ENCODE measurements at regions not wholly inside any gene's neighbourhood (a gene's known extent, or its start where the extent isn't known, plus 50 kb on each side); places are given as distances from the start of the nearest gene placed in this dataset.

DNA sequence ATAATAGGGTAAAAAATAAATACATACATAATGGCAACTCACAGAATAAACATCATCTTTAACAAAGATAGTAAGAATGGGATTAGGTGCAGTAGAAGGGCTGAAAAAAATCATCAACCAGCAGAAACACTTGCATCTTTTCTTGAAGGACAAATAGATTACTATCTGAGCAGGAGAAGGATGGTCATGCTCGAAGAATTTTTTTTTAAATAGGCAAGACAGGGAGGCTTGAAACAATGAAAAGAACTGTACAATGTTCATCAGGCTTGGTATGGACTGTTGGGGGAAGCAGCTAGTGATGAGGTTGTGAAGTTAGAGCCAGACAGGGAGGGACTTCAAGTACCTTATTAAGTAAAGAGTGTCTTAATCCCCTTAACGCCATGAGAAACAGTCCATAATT is 167.4 kb upstream of the LDB2 start:
- Histone ChIP-seq H3K4me3 (replicated peaks in 1 of 3; ENCODE audit: insufficient read depth in 1 of 3, low read depth in 1 of 3, low read length in 3 of 3) (no peak overlapping the region), H3K4me1 (ENCODE audit: control insufficient read depth, extremely low read depth, insufficient read depth, low read length) (no peaks in the 10 kb centered on the region), H3K9me1 (replicated peaks; ENCODE audit: control insufficient read depth, extremely low read depth, insufficient read depth, low read length) (no peaks in the 10 kb centered on the region), H3K9ac (replicated peaks; ENCODE audit: extremely low read depth, insufficient read depth, low read length) (no peak overlapping the region), H3K27me3 (ENCODE audit: control insufficient read depth in 2 of 2, insufficient read depth in 2 of 2, low read length in 2 of 2) (no peaks in the 10 kb centered on the region), H3K9me3 (replicated peaks; ENCODE audit: control insufficient read depth, insufficient read depth, low read length) (no peaks in the 10 kb centered on the region), H3K27ac (ENCODE audit: insufficient read depth, low read depth, low read length) (no peak overlapping the region), H3K4me2 (ENCODE audit: insufficient read depth, low read length) (no peak overlapping the region), H3K79me2 (ENCODE audit: control insufficient read depth, insufficient read depth, low read length) (no peaks in the 10 kb centered on the region), H2AFZ (ENCODE audit: low read depth, low read length) (no peak overlapping the region), H4K20me1 (replicated peaks; ENCODE audit: control insufficient read depth, extremely low read depth, insufficient read depth, low read length) (no peaks in the 10 kb centered on the region), H3K36me3 (ENCODE audit: control insufficient read depth in 2 of 2, extremely low read depth in 1 of 2, insufficient read depth in 2 of 2, low read length in 2 of 2) (no peaks in the 10 kb centered on the region)
- dilution Hi-C loops (cut with MboI; ENCODE audit: extremely low pct_ligation_motif_present, low sequenced_read_pairs) = no loop called here
- TF ChIP-seq MYC (IDR thresholded peaks at IDR 0.05; ENCODE audit: low read depth, low read length) (no peak), JUN (IDR thresholded peaks at IDR 0.05; ENCODE audit: borderline replicate concordance, insufficient read depth, insufficient read length, low read depth) (no peak), GATA2 (IDR thresholded peaks at IDR 0.05; ENCODE audit: insufficient read depth, insufficient read length, low read depth, low read length) (no peak), POLR2AphosphoS5 (IDR thresholded peaks at IDR 0.05; ENCODE audit: insufficient read depth, low read depth, low read length) (no peak), FOS (IDR thresholded peaks at IDR 0.05; ENCODE audit: borderline replicate concordance, insufficient read depth, low read length) (no peak), EZH2 (IDR thresholded peaks at IDR 0.05; ENCODE audit: borderline replicate concordance, low read depth, low read length, severe bottlenecking) (no peak), POLR2A (IDR thresholded peaks at IDR 0.05; ENCODE audit: low read depth, low read length) (no peak)
- TF ChIP-seq, protein P1, sequence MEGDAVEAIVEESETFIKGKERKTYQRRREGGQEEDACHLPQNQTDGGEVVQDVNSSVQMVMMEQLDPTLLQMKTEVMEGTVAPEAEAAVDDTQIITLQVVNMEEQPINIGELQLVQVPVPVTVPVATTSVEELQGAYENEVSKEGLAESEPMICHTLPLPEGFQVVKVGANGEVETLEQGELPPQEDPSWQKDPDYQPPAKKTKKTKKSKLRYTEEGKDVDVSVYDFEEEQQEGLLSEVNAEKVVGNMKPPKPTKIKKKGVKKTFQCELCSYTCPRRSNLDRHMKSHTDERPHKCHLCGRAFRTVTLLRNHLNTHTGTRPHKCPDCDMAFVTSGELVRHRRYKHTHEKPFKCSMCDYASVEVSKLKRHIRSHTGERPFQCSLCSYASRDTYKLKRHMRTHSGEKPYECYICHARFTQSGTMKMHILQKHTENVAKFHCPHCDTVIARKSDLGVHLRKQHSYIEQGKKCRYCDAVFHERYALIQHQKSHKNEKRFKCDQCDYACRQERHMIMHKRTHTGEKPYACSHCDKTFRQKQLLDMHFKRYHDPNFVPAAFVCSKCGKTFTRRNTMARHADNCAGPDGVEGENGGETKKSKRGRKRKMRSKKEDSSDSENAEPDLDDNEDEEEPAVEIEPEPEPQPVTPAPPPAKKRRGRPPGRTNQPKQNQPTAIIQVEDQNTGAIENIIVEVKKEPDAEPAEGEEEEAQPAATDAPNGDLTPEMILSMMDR (IDR thresholded peaks at IDR 0.05; ENCODE audit: extremely low read depth in 1 of 2, insufficient read depth in 1 of 2, low read depth in 1 of 2, low read length in 2 of 2) = no peak
- TF ChIP-seq, protein P2, sequence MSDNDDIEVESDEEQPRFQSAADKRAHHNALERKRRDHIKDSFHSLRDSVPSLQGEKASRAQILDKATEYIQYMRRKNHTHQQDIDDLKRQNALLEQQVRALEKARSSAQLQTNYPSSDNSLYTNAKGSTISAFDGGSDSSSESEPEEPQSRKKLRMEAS (IDR thresholded peaks at IDR 0.05; ENCODE audit: insufficient read depth, insufficient read length) = no peak
- DNase-seq (ENCODE audit: low read depth, low spot score) (no peak), FAIRE-seq (no peak)
- intact Hi-C loops (cut with micrococcal nuclease) = no loop called here
- no TSS peak for BruUV-seq (replicated peaks)
- ChIA-PET CTCF (no interaction called here), POLR2A (no interaction called here)
